ENCODE measurements at regions not wholly inside any gene's neighbourhood (a gene's known extent, or its start where the extent isn't known, plus 50 kb on each side); places are given as distances from the start of the nearest gene placed in this dataset.

DNA sequence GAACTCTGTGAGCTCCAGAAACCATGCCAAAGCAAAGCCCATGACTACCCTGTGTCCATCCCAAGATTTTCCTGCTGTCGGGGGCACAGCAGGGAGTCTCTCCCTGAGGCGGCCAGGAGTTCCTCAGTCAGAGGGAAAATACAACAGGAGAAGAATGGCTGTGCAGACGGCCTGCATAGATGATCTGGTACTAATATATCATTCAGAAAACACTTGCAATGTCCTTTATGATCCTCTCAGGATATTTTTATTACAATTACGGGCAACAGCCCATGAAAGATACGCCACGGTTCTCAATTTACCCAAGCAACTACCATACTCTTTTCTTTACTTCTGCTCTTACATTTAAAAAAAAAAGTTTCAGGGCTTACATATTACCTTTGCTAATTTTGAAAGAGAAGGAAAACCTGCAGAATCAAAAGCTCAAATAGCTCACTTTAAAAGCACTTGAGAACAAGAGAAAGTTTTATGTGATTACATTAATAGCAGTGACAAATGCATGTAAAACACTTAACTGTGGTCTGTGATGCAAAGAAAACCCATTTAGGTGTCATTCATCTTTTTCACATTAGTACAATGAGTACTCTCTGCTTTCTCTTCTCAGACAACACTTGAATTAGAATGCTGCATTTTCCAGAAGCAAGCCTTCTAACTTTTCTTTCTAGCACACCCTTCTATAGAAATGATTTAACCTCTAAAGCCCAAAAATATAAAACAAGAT lies 460.8 kb downstream of the KLF5 start:
- TF ChIP-seq ZFP30 (CRISPR knock-in tag; IDR thresholded peaks at IDR 0.05) = no peak
- TF ChIP-seq CSDC2 (CRISPR knock-in tag; IDR thresholded peaks at IDR 0.05) = no peak
- TF ChIP-seq RARB (CRISPR knock-in tag; IDR thresholded peaks at IDR 0.05) = no peak
